Daoy (cell line): ENCODE measurements at regions not wholly inside any gene's neighbourhood (a gene's known extent, or its start where the extent isn't known, plus 50 kb on each side); places are given as distances from the start of the nearest gene placed in this dataset.

Experiments
- DNase-seq: peaks from one replicate; pipeline ENCODE4 v3.0.0-alpha.2; 2015; ENCODE audit warnings: low read depth

DNA sequence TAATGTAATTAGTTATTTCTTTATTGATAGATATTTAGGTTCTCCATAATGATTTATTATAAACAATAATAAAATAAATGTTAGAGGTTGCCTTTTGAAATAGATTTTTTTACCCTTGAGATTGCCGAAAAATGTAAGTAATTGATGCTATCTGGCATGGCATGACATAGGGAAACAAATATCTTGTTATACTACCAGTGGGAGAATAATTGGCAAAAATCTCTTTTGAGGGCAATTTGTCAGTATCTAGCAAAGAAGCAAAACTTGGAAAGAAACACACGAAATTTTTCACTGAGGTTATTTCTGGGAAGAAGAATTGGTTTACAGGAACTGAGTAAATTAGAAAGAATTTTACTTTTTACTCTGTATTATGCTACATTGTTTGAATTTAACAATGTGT is 547.2 kb upstream of the SETBP1 start:
- no peak for DNase-seq

DNA sequence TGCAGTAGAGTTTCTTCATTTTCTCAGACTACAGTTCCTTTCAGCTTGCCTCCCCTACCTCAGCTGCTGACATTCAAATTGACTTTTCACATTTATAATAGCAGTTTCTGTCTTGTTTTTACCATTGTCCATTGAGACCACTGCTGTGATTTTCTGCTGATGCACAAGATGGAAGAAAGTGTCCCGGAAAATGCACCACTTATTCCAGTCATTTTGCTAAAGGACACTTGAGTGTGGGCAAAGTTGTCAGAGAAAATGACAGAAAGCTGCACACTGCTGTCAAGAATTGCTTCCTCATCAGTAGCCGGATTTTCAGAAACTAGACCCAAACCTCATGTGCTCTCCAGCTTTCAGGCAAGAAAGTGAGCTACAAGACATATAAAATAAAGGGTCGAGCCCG is 546.2 kb upstream of the SETBP1 start:
- DNase-seq = no peak

DNA sequence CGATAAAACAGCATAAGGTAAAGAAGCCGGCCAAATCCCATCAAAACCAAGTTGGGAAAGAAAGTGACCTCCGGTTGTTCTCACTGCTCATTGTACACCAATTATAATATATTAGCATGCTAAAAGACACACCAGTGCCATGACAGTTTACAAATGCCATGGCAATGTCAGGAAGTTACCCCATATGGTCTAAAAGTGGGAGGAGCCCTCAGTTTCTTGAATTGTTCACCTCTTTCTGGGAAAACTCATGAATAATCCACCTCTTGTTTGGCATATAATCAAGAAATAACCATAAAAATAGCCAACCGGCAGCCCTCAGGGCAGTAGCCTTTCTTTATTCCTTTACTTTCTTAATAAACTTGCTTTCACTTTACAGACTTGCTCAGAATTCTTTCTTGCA is 544.9 kb upstream of the SETBP1 start:
- no peak for DNase-seq

DNA sequence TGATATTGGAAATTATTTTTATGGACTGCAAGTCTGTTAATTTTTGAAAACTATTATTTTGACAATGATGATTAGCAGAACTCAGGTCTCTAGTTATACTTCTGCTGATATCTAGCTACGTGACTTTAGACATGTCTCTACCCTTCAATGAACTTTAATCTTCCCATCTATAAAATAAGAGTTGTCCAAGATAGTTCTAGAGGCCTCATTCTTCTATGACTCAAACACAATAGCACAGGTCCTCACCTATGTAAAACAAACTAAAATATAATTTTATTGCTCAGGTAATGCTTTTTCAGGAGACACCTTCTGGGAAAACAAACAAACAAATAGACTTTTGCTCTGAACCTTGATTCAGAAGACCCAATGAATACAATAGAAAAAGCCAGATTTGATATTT is 544.4 kb upstream of the SETBP1 start:
- DNase-seq = no peak

DNA sequence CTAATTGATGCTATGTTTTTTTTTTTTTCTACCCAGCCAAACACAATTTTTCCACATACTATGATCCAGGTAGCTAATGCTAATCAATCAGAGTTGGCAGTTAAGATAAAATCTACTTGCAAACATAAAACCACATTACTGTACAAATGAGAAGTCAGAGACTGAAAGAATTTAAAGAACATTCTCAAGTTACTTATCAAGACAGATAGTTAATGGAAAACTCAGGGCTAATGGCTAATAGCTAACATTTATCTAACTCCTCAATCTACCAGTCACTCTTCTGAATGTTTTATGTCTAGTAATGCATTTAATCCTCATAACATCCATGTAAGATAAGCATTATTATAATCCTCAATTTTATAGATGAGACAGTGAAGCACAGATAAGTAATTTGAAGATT is 537.6 kb upstream of the SETBP1 start:
- no peak for DNase-seq

DNA sequence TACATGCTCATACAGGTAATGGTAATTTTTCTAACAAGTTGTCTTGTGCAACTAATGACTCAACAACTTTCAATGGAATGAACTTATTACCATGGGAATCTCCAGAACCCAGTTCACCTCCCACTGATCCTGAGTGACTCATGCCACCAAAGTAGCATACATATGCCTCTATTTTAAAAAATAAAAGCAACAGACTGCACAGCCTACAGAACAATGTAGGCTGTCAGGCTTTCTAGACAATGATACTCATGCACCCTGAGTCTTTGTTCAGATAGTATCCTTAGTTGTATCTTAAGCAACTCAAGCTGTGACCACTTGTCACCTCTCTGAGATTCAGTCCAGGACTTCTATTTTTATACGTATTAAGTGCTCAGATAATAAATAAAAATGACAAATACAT is 531.0 kb upstream of the SETBP1 start:
- DNase-seq = no peak

DNA sequence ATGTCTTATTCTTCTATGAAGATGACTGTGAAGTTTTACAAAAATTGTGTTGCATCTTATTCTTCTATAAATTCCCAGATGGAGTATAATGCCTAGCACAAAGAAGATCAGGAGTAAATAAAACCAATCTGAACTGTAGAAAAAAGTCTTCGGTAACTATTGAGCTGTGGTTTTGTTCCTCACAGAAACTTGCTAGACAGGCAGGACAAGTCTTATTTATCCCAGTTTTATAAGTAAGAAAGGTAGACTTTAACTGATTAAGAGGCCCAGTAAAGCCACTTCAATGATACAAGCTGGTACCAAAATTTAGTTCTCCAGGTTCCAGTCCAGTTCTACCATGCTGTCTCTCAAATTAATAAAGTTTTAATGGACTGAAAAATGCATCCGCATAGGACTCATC is 526.7 kb upstream of the SETBP1 start:
- no peak for DNase-seq

DNA sequence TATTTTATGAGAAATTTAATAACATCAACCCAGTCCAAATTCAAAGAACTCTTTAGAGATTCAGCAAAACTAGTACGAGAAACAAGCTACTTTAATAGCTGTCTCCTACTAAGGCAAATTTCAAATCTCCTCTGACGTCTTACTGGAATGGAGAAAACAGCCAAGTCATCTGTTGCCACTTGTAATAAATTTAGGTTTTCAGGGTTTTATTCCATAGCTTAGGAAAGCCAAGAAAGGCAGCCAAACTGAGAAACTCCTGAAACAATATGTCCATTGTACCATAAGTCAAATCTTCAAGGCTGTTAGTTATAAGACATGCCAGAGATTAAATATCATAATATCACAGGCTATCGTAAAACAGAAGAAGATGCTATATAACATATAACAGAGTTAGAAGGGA is 524.6 kb upstream of the SETBP1 start:
- DNase-seq = no peak

DNA sequence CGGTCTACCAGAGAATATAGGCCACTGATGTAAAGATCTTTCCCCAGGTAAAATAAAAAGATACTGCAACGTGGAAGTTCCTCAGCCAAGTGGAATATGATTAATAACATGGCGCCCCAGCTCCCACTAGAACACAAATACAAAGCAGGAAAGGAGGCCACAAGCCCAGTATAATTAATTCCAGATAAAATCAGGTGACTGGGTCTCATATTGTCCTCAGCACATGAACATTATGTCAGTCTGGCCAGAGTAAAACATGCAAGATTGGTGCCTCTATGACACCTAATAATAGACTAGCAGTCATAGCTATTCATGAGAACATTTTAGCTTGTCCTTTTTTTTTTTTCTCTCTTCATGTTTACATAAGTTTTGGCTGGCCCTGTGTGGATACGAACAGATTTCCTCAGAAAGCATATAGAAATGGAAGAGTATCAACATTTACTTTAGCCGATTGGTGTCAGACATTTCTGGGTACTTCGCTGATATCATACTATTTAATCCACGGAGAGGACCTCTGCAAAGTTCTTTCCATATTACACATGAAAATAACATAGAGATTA is 523.8 kb upstream of the SETBP1 start:
- DNase-seq = no peak

DNA sequence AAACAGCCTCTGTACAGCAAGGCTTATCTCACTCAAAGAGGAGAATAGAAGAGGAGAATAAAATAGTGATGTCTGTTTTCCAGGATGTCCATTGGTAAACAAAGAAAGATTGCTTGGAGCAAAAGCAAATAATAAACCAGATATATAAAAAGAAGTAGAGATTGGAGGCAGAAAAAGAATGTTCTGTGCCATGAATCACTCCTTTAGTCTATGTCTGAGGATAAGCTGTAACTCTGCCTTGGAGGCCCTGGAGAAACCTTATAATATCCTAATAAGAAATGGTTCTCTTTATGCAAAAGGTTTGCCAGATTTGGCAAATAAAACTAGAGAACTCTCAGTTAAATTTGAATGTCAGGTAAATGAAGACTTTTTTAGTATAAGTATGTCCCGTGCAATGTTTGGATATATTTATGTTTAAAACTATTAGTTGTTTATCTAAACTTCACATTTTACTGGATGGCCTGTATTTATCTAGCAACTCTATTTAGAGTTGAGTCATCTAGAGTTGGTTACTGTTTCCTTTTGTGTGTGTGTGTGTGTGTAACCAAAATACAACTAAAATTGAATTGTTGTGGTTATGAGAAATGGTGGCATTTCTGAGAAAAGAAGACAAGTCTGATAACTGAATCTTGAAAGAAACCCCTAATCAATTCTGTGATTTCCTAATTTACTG is 510.3 kb upstream of the SETBP1 start:
- no peak for DNase-seq

DNA sequence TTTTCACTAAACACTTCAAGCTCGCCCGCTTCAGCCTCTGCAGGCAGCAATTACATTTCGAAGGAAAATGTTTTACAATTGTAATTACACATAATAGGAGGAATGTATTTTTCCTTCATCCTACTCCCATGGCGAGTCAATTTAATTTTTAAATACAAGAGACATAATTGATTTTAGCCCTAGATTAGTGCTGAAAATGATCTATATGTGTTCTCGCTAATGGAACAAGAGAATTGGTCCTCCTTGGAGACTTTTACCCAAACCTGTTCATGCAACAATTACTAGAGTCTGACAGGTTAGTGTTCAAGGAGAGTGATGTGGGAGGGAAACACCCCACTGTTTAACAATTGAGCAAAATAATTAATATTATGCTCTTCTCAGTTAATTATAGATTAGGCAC is 509.4 kb upstream of the SETBP1 start:
- no peak for DNase-seq

DNA sequence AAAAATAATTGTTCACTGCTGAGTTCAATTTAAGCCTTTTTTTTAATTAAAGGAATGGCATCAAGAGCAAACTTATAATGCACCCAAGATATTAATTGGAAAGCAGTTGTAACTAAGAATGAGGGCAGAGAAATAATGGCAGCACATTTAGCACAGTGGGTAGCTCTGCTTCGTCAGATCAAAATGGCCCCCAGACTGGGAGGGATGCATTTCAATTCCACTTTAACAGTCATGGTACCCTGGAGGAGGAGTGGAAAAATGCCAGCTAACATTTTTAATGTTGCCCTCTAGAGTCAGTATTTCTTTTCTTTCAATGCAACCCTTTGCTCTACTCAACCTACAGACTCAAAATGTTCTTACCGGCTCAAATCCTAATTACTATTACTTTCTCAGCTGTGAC is 504.8 kb upstream of the SETBP1 start:
- no peak for DNase-seq

DNA sequence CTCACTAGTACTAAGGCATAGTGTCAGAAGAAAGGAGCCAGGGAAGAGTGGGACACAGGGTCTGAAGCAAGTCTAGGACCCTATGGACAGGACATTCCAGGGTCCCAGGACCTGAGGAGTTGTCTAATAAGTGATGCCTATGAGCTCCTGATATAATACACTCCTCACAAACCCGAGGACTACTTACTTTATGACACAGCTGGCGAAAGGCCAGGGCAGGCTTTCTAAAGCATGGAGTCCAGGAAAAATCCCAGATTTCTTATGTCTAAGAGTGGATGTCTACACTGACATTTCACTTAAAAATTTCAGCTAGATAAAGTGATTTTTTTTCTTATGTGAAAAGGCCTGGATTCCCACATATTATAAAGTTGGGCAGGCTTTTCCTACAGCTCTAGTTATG is 502.2 kb upstream of the SETBP1 start:
- no peak for DNase-seq

DNA sequence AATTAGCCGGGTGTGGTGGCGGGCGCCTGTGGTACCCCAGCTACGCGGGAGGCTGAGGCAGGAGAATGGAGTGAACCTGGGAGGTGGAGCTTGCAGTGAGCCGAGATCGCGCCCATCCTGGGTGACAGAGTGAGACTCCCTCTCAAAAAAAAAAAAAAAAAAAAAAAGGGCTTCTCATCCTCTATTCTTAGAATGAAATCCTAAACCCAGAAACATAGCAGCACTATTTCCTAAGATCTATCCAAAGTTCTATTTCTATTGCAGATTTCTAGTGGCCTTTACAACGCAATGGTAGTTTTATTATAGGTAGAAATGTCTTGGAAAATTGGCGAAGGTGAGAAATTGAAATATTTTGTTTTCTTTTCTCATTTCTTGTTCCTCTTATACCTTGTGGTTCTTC is 501.0 kb upstream of the SETBP1 start:
- DNase-seq = no peak

DNA sequence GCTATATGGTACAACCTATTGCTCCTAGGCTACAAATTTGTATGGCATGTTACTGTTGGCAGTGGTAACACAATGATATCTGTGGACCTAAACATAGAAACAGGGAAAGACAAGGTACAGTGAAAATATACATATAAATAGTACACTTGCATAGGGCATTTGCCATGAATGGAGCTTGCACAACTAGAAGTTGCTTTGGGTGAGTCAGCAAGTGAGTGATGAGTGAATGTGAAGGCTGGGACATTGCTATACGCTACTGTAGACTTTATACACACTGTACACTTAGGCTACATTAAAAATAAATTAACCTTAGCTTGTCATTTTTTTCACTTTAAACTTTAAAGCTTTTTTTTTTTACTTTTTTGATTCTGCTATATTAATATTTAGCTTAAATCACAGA is 500.0 kb upstream of the SETBP1 start:
- no peak for DNase-seq

DNA sequence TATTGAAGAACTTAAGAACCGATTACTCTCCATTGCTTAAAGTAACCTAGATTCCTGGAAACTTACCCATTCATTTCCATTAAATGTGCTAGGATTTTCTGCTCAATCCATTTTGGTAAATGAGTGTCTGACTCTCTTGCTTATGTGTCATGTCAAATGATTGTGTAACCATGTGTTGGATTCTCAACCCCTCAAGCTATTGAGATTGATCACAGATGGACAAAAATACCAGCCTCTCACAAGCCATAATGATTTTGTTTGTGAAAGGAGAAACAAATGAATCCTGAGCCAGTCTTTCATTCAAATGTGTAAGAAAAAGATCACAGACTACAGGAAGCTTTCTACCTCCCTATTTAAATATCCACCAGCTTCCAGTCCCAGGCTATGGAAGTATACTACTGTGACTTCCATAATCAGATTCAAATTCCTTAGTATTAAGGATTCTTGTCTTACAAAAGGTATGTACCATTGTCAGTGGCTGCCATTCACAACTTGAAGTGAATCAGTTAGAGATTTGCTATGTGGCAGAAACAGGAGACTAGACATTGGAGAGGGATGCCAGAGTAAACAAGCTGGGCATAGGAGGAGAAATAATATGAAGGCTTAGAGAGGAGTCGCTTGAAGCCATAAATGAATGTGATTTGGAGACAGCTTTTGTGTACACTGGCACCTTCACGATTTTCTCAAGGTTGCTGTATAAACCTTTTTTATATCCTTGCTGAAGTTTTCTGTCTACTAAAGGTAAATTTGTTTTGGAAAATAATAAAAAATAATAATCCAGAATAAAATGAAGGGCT is 498.5 kb upstream of the SETBP1 start:
- no peak for DNase-seq

DNA sequence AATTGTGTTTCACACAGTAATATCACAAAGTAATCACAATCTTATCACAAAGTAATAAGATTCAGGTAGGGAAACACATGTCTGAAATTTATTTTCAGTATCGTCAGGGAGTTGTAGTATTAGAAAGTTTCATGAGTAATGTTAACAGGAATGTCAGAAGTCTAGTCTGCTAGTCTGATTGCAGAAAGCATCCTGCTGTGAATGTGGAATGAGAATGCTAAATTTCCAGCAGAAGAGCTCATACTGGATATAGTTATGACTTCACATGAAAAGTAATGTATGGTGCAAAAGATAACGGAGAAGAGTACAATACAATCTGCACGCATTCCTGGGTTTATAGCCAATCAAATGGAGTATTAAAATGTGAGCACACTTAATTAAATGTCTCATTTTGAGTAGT is 494.7 kb upstream of the SETBP1 start:
- DNase-seq = no peak

DNA sequence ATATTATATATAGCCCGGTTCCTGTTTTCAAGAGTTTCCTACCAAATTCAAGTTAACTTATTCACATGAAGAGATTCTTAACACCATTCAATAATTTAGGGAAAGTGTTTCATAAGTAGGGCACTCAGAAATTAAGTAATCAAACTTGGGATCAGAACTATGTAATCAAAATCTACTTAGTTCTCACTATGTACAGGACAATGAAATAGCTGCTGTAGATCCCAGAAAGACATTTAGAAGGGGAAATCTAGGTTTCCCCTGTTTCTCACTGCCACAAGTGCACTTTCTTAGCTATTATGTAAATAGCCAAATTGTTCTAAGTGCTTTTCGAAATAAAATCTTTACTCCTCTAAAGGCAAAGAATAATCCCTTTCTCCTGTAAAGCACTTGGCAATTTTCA is 493.6 kb upstream of the SETBP1 start:
- DNase-seq = no peak

DNA sequence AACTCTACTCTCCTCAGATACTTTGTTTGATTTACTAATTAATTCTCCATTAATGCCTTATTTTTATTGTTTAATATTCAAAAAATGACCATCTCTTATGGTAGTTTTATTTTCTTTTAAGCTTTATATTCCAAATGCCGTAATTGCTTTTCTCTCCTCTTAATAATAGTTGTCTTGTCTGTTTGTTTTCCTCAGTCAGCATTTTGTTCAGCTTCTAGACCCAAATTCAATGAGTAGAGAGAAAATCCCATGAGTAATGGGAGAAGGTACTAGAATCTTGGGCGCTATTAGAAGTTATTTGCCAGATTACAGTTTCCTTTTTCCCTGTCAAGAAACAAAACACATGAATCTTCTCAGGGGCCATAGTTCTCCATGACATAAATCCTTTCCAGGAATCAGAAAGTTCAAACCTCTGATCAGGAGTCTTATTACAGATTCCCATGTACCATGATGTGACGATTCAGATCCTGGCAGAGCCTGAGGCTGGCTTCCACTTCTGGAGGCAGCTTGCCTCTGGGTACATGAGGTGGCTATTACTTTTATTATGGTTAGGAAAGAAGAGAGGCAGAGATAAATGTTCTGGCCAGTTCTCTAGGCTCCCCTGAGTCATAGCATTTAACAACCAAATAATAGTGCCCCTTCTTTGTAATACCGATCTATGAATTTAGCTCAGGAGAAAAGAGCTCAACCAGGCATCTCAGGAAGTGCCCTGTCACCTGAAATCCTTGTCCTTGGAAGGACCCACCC is 485.1 kb upstream of the SETBP1 start:
- no peak for DNase-seq

DNA sequence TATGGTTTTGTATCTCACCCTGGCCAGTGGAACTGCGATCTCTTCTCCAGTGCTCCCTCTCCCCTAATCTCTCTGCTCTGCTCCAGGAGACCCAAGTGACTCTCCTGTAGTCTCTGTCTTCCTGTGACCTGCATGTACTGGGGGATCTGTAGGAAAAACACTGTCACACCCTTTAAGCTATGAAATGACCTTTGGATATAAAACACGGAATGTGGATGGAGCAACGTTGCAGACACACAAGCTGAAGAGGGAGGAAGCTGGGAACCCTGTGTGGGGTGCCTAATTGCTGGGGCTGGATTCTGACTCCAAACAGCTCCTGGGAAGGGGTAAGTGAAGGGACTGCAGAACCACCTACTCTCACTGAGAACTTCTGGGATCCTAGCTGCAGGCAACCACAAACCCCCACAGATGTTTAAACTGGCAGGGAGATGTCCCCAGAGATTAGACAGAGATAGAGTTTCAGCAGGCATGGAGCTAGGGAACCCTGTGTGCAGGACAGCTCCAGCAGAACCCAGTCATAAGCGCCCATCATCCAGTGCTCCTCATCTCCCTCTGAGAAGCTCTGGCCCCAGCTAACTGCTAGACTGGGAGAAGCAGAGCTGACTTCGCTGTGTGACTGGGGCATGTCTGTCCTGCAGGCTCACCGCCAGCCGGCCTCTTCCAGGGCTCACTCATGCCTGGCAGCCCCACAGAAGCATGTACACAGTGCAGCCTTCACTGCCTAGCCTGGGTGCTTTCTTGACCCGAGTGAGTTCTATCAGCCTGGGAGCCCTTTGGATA is 482.7 kb upstream of the SETBP1 start:
- DNase-seq = no peak

DNA sequence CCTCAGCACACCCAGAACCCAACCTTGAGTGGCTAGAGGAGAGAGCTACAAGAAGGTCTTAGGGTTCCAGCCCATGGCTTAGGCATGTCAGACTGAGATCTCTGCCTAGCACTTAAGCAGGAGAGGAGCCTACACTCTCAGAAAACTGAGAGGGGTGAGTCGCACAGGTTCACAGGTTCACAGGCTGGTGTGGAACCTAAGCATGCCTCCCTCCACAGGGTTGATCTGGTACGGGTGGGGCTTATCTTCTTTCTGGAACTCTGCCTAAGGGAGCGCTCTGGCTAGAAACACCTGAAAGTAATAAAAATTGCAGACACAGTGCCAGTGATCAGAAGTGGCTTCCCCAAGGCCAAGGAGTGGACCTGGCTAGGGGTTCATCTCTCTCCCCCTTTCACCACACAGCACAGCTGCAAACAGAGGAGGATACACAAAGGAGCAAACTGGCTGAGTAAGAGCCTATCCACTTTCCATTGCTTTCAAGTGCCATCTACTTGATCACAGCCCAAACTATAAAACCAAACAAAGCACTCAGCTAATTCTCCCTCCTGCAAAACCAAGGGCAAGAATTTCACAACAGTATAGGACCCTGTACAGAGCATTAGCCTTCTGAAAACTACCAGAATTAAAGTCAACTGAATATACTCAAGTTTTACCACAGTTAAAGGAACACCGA is 481.9 kb upstream of the SETBP1 start:
- DNase-seq = no peak
